ENCODE measurements at regions not wholly inside any gene's neighbourhood (a gene's known extent, or its start where the extent isn't known, plus 50 kb on each side); places are given as distances from the start of the nearest gene placed in this dataset.

- TF ChIP-seq RFX5 (IDR thresholded peaks at IDR 0.05; ENCODE audit: low read depth, low read length) (no peak), POLR2A (IDR thresholded peaks at IDR 0.05; ENCODE audit: low read depth, low read length) (no peak), RCOR1 (IDR thresholded peaks at IDR 0.05; ENCODE audit: insufficient replicate concordance, low read length) (no peak), CEBPB (IDR thresholded peaks at IDR 0.05; ENCODE audit: low read depth, low read length) (no peak), MAZ (IDR thresholded peaks at IDR 0.05; ENCODE audit: borderline replicate concordance, low read depth, low read length) (no peak), ELK1 (IDR thresholded peaks at IDR 0.05; ENCODE audit: borderline replicate concordance, low read depth, low read length) (no peak), CHD1 (IDR thresholded peaks at IDR 0.05; ENCODE audit: low read depth, low read length) (no peak), CTCF (conservative IDR thresholded peaks at IDR 0.05; ENCODE audit: low read depth, low read length) (no peak), SMC3 (IDR thresholded peaks at IDR 0.05; ENCODE audit: low read depth, low read length) (no peak), RAD21 (IDR thresholded peaks at IDR 0.05; ENCODE audit: low read length) (no peak), MAFK (IDR thresholded peaks at IDR 0.05; ENCODE audit: low read depth, low read length) (no peak), BHLHE40 (IDR thresholded peaks at IDR 0.05; ENCODE audit: low read depth, low read length) (no peak), FOS (IDR thresholded peaks at IDR 0.05; ENCODE audit: low read depth, low read length) (no peak), NFE2L2 (IDR thresholded peaks at IDR 0.05; ENCODE audit: low read depth, low read length) (no peak), MXI1 (IDR thresholded peaks at IDR 0.05; ENCODE audit: borderline replicate concordance, low read depth, low read length) (no peak)
- TF ChIP-seq, protein P1, sequence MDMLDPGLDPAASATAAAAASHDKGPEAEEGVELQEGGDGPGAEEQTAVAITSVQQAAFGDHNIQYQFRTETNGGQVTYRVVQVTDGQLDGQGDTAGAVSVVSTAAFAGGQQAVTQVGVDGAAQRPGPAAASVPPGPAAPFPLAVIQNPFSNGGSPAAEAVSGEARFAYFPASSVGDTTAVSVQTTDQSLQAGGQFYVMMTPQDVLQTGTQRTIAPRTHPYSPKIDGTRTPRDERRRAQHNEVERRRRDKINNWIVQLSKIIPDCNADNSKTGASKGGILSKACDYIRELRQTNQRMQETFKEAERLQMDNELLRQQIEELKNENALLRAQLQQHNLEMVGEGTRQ (IDR thresholded peaks at IDR 0.05; ENCODE audit: low read depth, low read length), result no peak
- H3K4me2 ChIP-seq (ENCODE audit: low read depth, low read length), result no peak overlapping the region
Observed at GRCh38 chrX:4674028-4674782, 960.8 kb upstream of the PRKX start.

More at GRCh38 chrX:4674028-4674782, 960.8 kb upstream of the PRKX start:
- Histone ChIP-seq H3K23ac (ENCODE audit: low read depth, low read length) (no peak overlapping the region), H3K4me3 (ENCODE audit: insufficient read depth, low read depth, low read length) (no peak overlapping the region), H2AK9ac (replicated peaks; ENCODE audit: low read depth, low read length, poor library complexity) (no peak overlapping the region), H3K18ac (ENCODE audit: low read depth, low read length) (no peak overlapping the region), H4K91ac (ENCODE audit: insufficient read depth, low read depth, low read length) (no peak overlapping the region), H4K8ac (ENCODE audit: low read depth in 2 of 2, low read length in 2 of 2) (no peak overlapping the region), H3K9ac (ENCODE audit: low read depth, low read length) (no peak overlapping the region), H3K9me3 (ENCODE audit: control insufficient read depth, insufficient read depth, low read length) (0 out of 2 replicates have a peak, but pooled peaks cover 5% of the 10 kb centered on the region), H4K20me1 (ENCODE audit: insufficient read depth, low read length) (no peaks in the 10 kb centered on the region), H2BK5ac (ENCODE audit: low read depth, low read length, poor library complexity, severe bottlenecking) (no peak overlapping the region), H2AK5ac (ENCODE audit: low read depth, low read length) (no peak overlapping the region), H2BK20ac (ENCODE audit: low read depth, low read length) (no peak overlapping the region), H3K79me1 (ENCODE audit: low read depth in 1 of 2, low read length in 2 of 2) (no peaks in the 10 kb centered on the region), H3K27me3 (ENCODE audit: control insufficient read depth, insufficient read depth, low read length) (no peaks in the 10 kb centered on the region), H3K36me3 (ENCODE audit: control insufficient read depth, insufficient read depth, low read length) (no peaks in the 10 kb centered on the region), H3K14ac (replicated peaks; ENCODE audit: low read depth, low read length) (no peak overlapping the region), H3K9me1 (ENCODE audit: insufficient read depth, low read length) (no peaks in the 10 kb centered on the region), H2AFZ (replicated peaks; ENCODE audit: low read length, poor library complexity) (no peak overlapping the region), H4K5ac (ENCODE audit: low read depth, low read length) (no peak overlapping the region), H2BK120ac (ENCODE audit: low read depth, low read length) (no peak overlapping the region), H3K4ac (ENCODE audit: low read depth, low read length) (no peak overlapping the region), H3K27ac (ENCODE audit: insufficient read depth, low read length) (no peak overlapping the region), H2BK15ac (ENCODE audit: low read depth, low read length) (no peak overlapping the region), H3K4me1 (ENCODE audit: control insufficient read depth, insufficient read depth, low read length) (no peaks in the 10 kb centered on the region), H3K56ac (ENCODE audit: extremely low read depth, insufficient read depth, low read length) (no peak overlapping the region)
- dilution Hi-C loops (cut with HindIII; ENCODE audit: low sequenced_read_pairs, unreplicated experiment), result no loop called here
- ATAC-seq (ENCODE audit: low read depth), result no peak
- intact Hi-C loops (cut with micrococcal nuclease), result loop anchor here (10.0 kb wide), 1 partner anchor 519 kb away; no protein-coding TSS in a partner anchor
- in situ Hi-C loops (cut with MboI; ENCODE audit: low sequenced_read_pairs), result no loop called here
- no TSS peak for BruUV-seq (replicated peaks)
- CTCF ChIA-PET, result no interaction called here
- no CpG with 5 or more reads among the region's 6 CpGs for WGBS, 2 experiments (ENCODE audit: extremely low coverage in 2 of 2, insufficient read length in 1 of 2)
- no peak for DNase-seq
- POLR2A ChIA-PET (ENCODE audit: unreplicated experiment), result no interaction called here

All from IMR-90 (cell line).